Liver (tissue), 8 donors: ENCODE measurements at regions not wholly inside any gene's neighbourhood (a gene's known extent, or its start where the extent isn't known, plus 50 kb on each side); places are given as distances from the start of the nearest gene placed in this dataset.

Experiments
- DNase-seq: peaks from one replicate; pipeline ENCODE4 v3.0.0-alpha.2; 2017; ENCODE audit warnings: low spot score
- H3K27ac ChIP-seq, 2 donors: one replicate each; pipeline ENCODE4 v1.7.0; 2013; ENCODE audit warnings: inconsistent platforms in 2 of 2, low read length in 2 of 2, control low read depth in 1 of 2, low read depth in 1 of 2, mild to moderate bottlenecking in 1 of 2
- H3K27me3 ChIP-seq, 4 donors: one replicate each; pipeline versions ENCODE4 v1.6.1 to v1.7.0; 2013; ENCODE audit warnings: low read length in 3 of 4, inconsistent platforms in 1 of 4, mild to moderate bottlenecking in 1 of 4, moderate library complexity in 1 of 4; ENCODE audit not compliant: control insufficient read depth in 4 of 4, insufficient read depth in 4 of 4
- H3K36me3 ChIP-seq, 4 donors: one replicate each; pipeline versions ENCODE4 v1.6.1 to v1.7.0; 2013; ENCODE audit warnings: low read length in 3 of 4, mild to moderate bottlenecking in 3 of 4, low read depth in 1 of 4, moderate library complexity in 1 of 4; ENCODE audit not compliant: control insufficient read depth in 4 of 4, insufficient read depth in 3 of 4
- H3K4me1 ChIP-seq, 4 donors: one replicate each; pipeline versions ENCODE4 v1.6.1 to v1.7.0; 2013; ENCODE audit warnings: low read length in 3 of 4, mild to moderate bottlenecking in 3 of 4, moderate library complexity in 1 of 4; ENCODE audit not compliant: control insufficient read depth in 4 of 4, insufficient read depth in 4 of 4
- H3K4me3 ChIP-seq, 3 donors: one replicate each; pipeline versions ENCODE4 v1.6.1 to v1.7.0; 2013; ENCODE audit warnings: low read length in 3 of 3, control low read depth in 1 of 3, low read depth in 1 of 3, mild to moderate bottlenecking in 1 of 3
- H3K9ac ChIP-seq, 2 donors: one replicate each; pipeline ENCODE4 v1.7.0; 2013; ENCODE audit warnings: low read length in 2 of 2, mild to moderate bottlenecking in 2 of 2, moderate library complexity in 2 of 2, control low read depth in 1 of 2, low read depth in 1 of 2
- H3K9me3 ChIP-seq, 4 donors: one replicate each; pipeline versions ENCODE4 v1.6.1 to v1.7.0; 2013; ENCODE audit warnings: low read length in 3 of 4; ENCODE audit not compliant: control insufficient read depth in 4 of 4
- ATF3 ChIP-seq: IDR thresholded peaks from 2 replicates; pipeline ENCODE4 v1.6.1; 2016; ENCODE audit warnings: antibody characterized with exemption
- CTCF ChIP-seq: fragments of 150-350 bp; IDR thresholded peaks from 2 replicates; pipeline ENCODE4 v1.5.1; 2017; ENCODE audit warnings: improper control_type of control experiment, low read depth, low read length; ENCODE audit not compliant: missing input control
- EGR1 ChIP-seq, 2 donors: IDR thresholded peaks; 2 replicates each; pipeline ENCODE4 v1.6.1; 2016 to 2018; ENCODE audit warnings: antibody characterized with exemption in 2 of 2, low read depth in 2 of 2
- FOXA1 ChIP-seq: IDR thresholded peaks from 2 replicates; pipeline ENCODE4 v1.6.1; 2016; ENCODE audit warnings: antibody characterized with exemption
- FOXA2 ChIP-seq: IDR thresholded peaks from 2 replicates; pipeline ENCODE4 v1.6.1; 2016; ENCODE audit warnings: antibody characterized with exemption
- GABPA ChIP-seq, 2 donors: IDR thresholded peaks in 1 of 2; conservative IDR thresholded peaks in 1 of 2; 2 replicates each; pipeline ENCODE4 v1.6.1; 2016; ENCODE audit warnings: antibody characterized with exemption in 2 of 2, mild to moderate bottlenecking in 1 of 2, moderate library complexity in 1 of 2
- HNF4A ChIP-seq, 2 donors: conservative IDR thresholded peaks; 2 replicates each; pipeline ENCODE4 v1.6.1; 2016; ENCODE audit warnings: antibody characterized with exemption in 2 of 2, mild to moderate bottlenecking in 2 of 2
- HNF4G ChIP-seq: IDR thresholded peaks from 2 replicates; pipeline ENCODE4 v1.6.1; 2016; ENCODE audit warnings: antibody characterized with exemption
- JUND ChIP-seq, 2 donors: IDR thresholded peaks; 2 replicates each; pipeline ENCODE4 v1.6.1; 2016; ENCODE audit warnings: antibody characterized with exemption in 2 of 2
- MAX ChIP-seq: IDR thresholded peaks from 2 replicates; pipeline ENCODE4 v1.6.1; 2016; ENCODE audit warnings: antibody characterized with exemption
- NR2F2 ChIP-seq: IDR thresholded peaks from 2 replicates; pipeline ENCODE4 v1.6.1; 2016; ENCODE audit warnings: antibody characterized with exemption
- RXRA ChIP-seq, 2 donors: IDR thresholded peaks; 2 replicates each; pipeline ENCODE4 v1.6.1; 2017 to 2018; ENCODE audit warnings: antibody characterized with exemption in 2 of 2, mild to moderate bottlenecking in 1 of 2
- SP1 ChIP-seq: IDR thresholded peaks from 2 replicates; pipeline ENCODE4 v1.6.1; 2018; ENCODE audit warnings: antibody characterized with exemption, mild to moderate bottlenecking
- TAF1 ChIP-seq: conservative IDR thresholded peaks from 2 replicates; pipeline ENCODE4 v1.6.1; 2016; ENCODE audit warnings: antibody characterized with exemption, mild to moderate bottlenecking
- YY1 ChIP-seq: IDR thresholded peaks from 2 replicates; pipeline ENCODE4 v1.6.1; 2016; ENCODE audit warnings: antibody characterized with exemption, mild to moderate bottlenecking
- WGBS: extraction: QIAGEN DNeasy Blood & Tissue Kit; methylation state at CpG from one replicate; pipeline ENCODE4 v1.1.7; 2013; 5-methylcytosine and 5-hydroxymethylcytosine counted together
- TF ChIP-seq, protein P1 (sequence below): IDR thresholded peaks from 2 replicates; pipeline ENCODE4 v1.6.1; 2016; ENCODE audit warnings: antibody characterized with exemption
- TF ChIP-seq, protein P2 (sequence below): IDR thresholded peaks from 2 replicates; pipeline ENCODE4 v1.6.1; 2016; ENCODE audit warnings: antibody characterized with exemption, mild to moderate bottlenecking
- donor health status: healthy.
- donor health status: healthy.
- donor health status: healthy.
- donor health status: healthy.
- donor health status: healthy.

- no peak for DNase-seq
- H3K27me3 ChIP-seq, result no peaks in the 10 kb centered on the region
- H3K36me3 ChIP-seq, result no peaks in the 10 kb centered on the region
- H3K4me3 ChIP-seq, result no peak overlapping the region
- no peak overlapping the region for H3K27ac ChIP-seq
- no peak overlapping the region for H3K9ac ChIP-seq
- TF ChIP-seq SP1, result no peak
- no peak for TF ChIP-seq HNF4G
- TF ChIP-seq FOXA1, result no peak
- TF ChIP-seq GABPA (IDR thresholded peaks at IDR 0.05 in 1 of 2, conservative IDR thresholded peaks at IDR 0.05 in 1 of 2), result no peak
- TF ChIP-seq MAX, result no peak
- no peak for TF ChIP-seq NR2F2
- no peak for TF ChIP-seq YY1
- no peak for TF ChIP-seq JUND (IDR thresholded peaks at IDR 0.05)
- no peak for TF ChIP-seq TAF1
- no peak for TF ChIP-seq EGR1 (IDR thresholded peaks at IDR 0.05; ENCODE audit: low read depth in 2 of 2)
- TF ChIP-seq, protein P1, sequence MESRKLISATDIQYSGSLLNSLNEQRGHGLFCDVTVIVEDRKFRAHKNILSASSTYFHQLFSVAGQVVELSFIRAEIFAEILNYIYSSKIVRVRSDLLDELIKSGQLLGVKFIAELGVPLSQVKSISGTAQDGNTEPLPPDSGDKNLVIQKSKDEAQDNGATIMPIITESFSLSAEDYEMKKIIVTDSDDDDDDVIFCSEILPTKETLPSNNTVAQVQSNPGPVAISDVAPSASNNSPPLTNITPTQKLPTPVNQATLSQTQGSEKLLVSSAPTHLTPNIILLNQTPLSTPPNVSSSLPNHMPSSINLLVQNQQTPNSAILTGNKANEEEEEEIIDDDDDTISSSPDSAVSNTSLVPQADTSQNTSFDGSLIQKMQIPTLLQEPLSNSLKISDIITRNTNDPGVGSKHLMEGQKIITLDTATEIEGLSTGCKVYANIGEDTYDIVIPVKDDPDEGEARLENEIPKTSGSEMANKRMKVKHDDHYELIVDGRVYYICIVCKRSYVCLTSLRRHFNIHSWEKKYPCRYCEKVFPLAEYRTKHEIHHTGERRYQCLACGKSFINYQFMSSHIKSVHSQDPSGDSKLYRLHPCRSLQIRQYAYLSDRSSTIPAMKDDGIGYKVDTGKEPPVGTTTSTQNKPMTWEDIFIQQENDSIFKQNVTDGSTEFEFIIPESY, result no peak
- no peak for TF ChIP-seq HNF4A (conservative IDR thresholded peaks at IDR 0.05)
- no peak for TF ChIP-seq RXRA (IDR thresholded peaks at IDR 0.05)
- H3K4me1 ChIP-seq, result no peaks in the 10 kb centered on the region
- H3K9me3 ChIP-seq, result no peaks in the 10 kb centered on the region
These were observed 294.6 kb downstream of the TTLL7 start for GRCh38 chr1:83704350-83704749.

GRCh38 chr1:83702356-83702755 is 296.6 kb downstream of the TTLL7 start:
- Histone ChIP-seq H3K27ac (no peak overlapping the region), H3K9me3 (no peaks in the 10 kb centered on the region), H3K9ac (no peak overlapping the region), H3K27me3 (no peaks in the 10 kb centered on the region), H3K36me3 (no peaks in the 10 kb centered on the region), H3K4me1 (no peaks in the 10 kb centered on the region), H3K4me3 (no peak overlapping the region)
- DNase-seq, result no peak
- WGBS, result 96% methylated on average over 1 of the region's 1 CpG
- no peak for TF ChIP-seq NR2F2
- TF ChIP-seq, protein P2, sequence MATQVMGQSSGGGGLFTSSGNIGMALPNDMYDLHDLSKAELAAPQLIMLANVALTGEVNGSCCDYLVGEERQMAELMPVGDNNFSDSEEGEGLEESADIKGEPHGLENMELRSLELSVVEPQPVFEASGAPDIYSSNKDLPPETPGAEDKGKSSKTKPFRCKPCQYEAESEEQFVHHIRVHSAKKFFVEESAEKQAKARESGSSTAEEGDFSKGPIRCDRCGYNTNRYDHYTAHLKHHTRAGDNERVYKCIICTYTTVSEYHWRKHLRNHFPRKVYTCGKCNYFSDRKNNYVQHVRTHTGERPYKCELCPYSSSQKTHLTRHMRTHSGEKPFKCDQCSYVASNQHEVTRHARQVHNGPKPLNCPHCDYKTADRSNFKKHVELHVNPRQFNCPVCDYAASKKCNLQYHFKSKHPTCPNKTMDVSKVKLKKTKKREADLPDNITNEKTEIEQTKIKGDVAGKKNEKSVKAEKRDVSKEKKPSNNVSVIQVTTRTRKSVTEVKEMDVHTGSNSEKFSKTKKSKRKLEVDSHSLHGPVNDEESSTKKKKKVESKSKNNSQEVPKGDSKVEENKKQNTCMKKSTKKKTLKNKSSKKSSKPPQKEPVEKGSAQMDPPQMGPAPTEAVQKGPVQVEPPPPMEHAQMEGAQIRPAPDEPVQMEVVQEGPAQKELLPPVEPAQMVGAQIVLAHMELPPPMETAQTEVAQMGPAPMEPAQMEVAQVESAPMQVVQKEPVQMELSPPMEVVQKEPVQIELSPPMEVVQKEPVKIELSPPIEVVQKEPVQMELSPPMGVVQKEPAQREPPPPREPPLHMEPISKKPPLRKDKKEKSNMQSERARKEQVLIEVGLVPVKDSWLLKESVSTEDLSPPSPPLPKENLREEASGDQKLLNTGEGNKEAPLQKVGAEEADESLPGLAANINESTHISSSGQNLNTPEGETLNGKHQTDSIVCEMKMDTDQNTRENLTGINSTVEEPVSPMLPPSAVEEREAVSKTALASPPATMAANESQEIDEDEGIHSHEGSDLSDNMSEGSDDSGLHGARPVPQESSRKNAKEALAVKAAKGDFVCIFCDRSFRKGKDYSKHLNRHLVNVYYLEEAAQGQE, result no peak
- no peak for TF ChIP-seq HNF4G
- TF ChIP-seq HNF4A (conservative IDR thresholded peaks at IDR 0.05), result no peak
- no peak for TF ChIP-seq TAF1
- no peak for TF ChIP-seq JUND (IDR thresholded peaks at IDR 0.05)
- TF ChIP-seq GABPA (IDR thresholded peaks at IDR 0.05 in 1 of 2, conservative IDR thresholded peaks at IDR 0.05 in 1 of 2), result no peak
- TF ChIP-seq, protein P1, result no peak
- no peak for TF ChIP-seq EGR1 (IDR thresholded peaks at IDR 0.05; ENCODE audit: low read depth in 2 of 2)
- TF ChIP-seq MAX, result no peak
- TF ChIP-seq ATF3, result no peak
- TF ChIP-seq SP1, result no peak
- no peak for TF ChIP-seq RXRA (IDR thresholded peaks at IDR 0.05)
- no peak for TF ChIP-seq FOXA2
- TF ChIP-seq YY1, result no peak
- no peak for TF ChIP-seq CTCF
